GM18951 (cell line): ENCODE measurements at regions not wholly inside any gene's neighbourhood (a gene's known extent, or its start where the extent isn't known, plus 50 kb on each side); places are given as distances from the start of the nearest gene placed in this dataset.

Experiments
- POLR2A ChIP-seq: IDR thresholded peaks from 4 replicates; pipeline ENCODE4 v1.6.1; 2011; ENCODE audit warnings: mild to moderate bottlenecking; ENCODE audit not compliant: insufficient read length, insufficient read depth; ENCODE audit errors: extremely low read depth
- in situ Hi-C: fragments of 300-500 bp; cut with MboI; formaldehyde crosslinking; loops from one replicate; pipeline ENCODE4 v1.12.0; 2022; ENCODE audit warnings: low sequenced_read_pairs, mixed read lengths, inconsistent platforms; ENCODE audit not compliant: unreplicated experiment

GRCh38 chr2:221211653-221212052 is 360.5 kb downstream of the EPHA4 start:
- in situ Hi-C loops, result no loop called here
- TF ChIP-seq POLR2A, result no peak

GRCh38 chr2:221212105-221212504 is 360.0 kb downstream of the EPHA4 start:
- in situ Hi-C loops, result no loop called here
- no peak for TF ChIP-seq POLR2A

GRCh38 chr2:221215487-221215886 is 356.6 kb downstream of the EPHA4 start:
- in situ Hi-C loops, result no loop called here
- no peak for TF ChIP-seq POLR2A

GRCh38 chr2:221216636-221217035 is 355.5 kb downstream of the EPHA4 start:
- in situ Hi-C loops, result no loop called here
- no peak for TF ChIP-seq POLR2A

GRCh38 chr2:221225752-221226151 is 346.4 kb downstream of the EPHA4 start:
- in situ Hi-C loops, result no loop called here
- TF ChIP-seq POLR2A, result no peak

- TF ChIP-seq POLR2A, result no peak
- in situ Hi-C loops, result no loop called here
These were observed 343.8 kb downstream of the EPHA4 start for GRCh38 chr2:221228214-221228769.

GRCh38 chr2:221229099-221229498 is 343.0 kb downstream of the EPHA4 start:
- no peak for TF ChIP-seq POLR2A
- in situ Hi-C loops, result no loop called here

- TF ChIP-seq POLR2A, result no peak
- in situ Hi-C loops, result no loop called here
These were observed 340.6 kb downstream of the EPHA4 start for GRCh38 chr2:221231511-221231910.

- TF ChIP-seq POLR2A, result no peak
These were observed 336.2 kb downstream of the EPHA4 start for GRCh38 chr2:221235941-221236340.

GRCh38 chr2:221241072-221241471 is 331.0 kb downstream of the EPHA4 start:
- no peak for TF ChIP-seq POLR2A
- in situ Hi-C loops, result no loop called here

More at GRCh38 chr2:221235941-221236340, 336.2 kb downstream of the EPHA4 start:
- in situ Hi-C loops, result no loop called here

- in situ Hi-C loops, result no loop called here
- TF ChIP-seq POLR2A, result no peak
These were observed 328.3 kb downstream of the EPHA4 start for GRCh38 chr2:221243771-221244170.

- TF ChIP-seq POLR2A, result no peak
- in situ Hi-C loops, result no loop called here
These were observed 327.1 kb downstream of the EPHA4 start for GRCh38 chr2:221245045-221245444.

GRCh38 chr2:221245772-221246171 is 326.3 kb downstream of the EPHA4 start:
- in situ Hi-C loops, result no loop called here
- TF ChIP-seq POLR2A, result no peak

- TF ChIP-seq POLR2A, result no peak
- in situ Hi-C loops, result no loop called here
These were observed 317.8 kb downstream of the EPHA4 start for GRCh38 chr2:221254299-221254698.

- in situ Hi-C loops, result no loop called here
- TF ChIP-seq POLR2A, result no peak
These were observed 316.2 kb downstream of the EPHA4 start for GRCh38 chr2:221255862-221256261.
